Endodermal cell (in vitro differentiated cells): ENCODE measurements at regions not wholly inside any gene's neighbourhood (a gene's known extent, or its start where the extent isn't known, plus 50 kb on each side); places are given as distances from the start of the nearest gene placed in this dataset.
A peak's percentile ranks its signal among the peaks of the same experiment; 100 is the strongest.

Experiments used
- DNase-seq: peaks from one replicate; pipeline ENCODE4 v3.0.0-alpha.2; 2017
- H3K27ac ChIP-seq: 2 replicates; pipeline ENCODE4 v1.5.1; 2013; ENCODE audit warnings: mild to moderate bottlenecking, low read depth, low read length, moderate library complexity
- H3K27me3 ChIP-seq: 2 replicates; pipeline ENCODE4 v1.6.1; 2013; ENCODE audit warnings: mild to moderate bottlenecking, low read length, moderate library complexity; ENCODE audit not compliant: insufficient read depth, control insufficient read depth, poor library complexity, severe bottlenecking
- H3K36me3 ChIP-seq: 2 replicates; pipeline ENCODE4 v1.7.0; 2013; ENCODE audit warnings: mild to moderate bottlenecking, low read length, moderate library complexity; ENCODE audit not compliant: control insufficient read depth, insufficient read depth
- H3K4me1 ChIP-seq: one replicate; pipeline ENCODE4 v1.7.0; 2013; ENCODE audit warnings: low read length; ENCODE audit not compliant: control insufficient read depth, insufficient read depth
- H3K4me3 ChIP-seq: 2 replicates; pipeline ENCODE4 v1.5.1; 2013; ENCODE audit warnings: mild to moderate bottlenecking, low read length, moderate library complexity
- H3K9ac ChIP-seq: 2 replicates; pipeline ENCODE4 v1.6.1; 2013; ENCODE audit warnings: mild to moderate bottlenecking, low read length, moderate library complexity; ENCODE audit not compliant: poor library complexity, severe bottlenecking; ENCODE audit errors: extremely low read depth
- H3K9me3 ChIP-seq: 2 replicates; pipeline ENCODE4 v1.6.1; 2013; ENCODE audit warnings: mild to moderate bottlenecking, low read length, moderate library complexity; ENCODE audit not compliant: control insufficient read depth
- H3K27ac Mint-ChIP-seq: 2 replicates; pipeline ENCODE4 v1.8.0; 2020; ENCODE audit warnings: mixed read lengths
- H3K27me3 Mint-ChIP-seq: 2 replicates; pipeline ENCODE4 v1.8.0; 2021; ENCODE audit warnings: mild to moderate bottlenecking, mixed read lengths; ENCODE audit not compliant: insufficient read depth
- H3K36me3 Mint-ChIP-seq: 2 replicates; pipeline ENCODE4 v1.8.0; 2020; ENCODE audit warnings: low read depth, mixed read lengths
- H3K4me1 Mint-ChIP-seq: 2 replicates; pipeline ENCODE4 v1.8.0; 2020; ENCODE audit warnings: mixed read lengths
- H3K4me3 Mint-ChIP-seq: 2 replicates; pipeline ENCODE4 v1.8.0; 2020; ENCODE audit warnings: mild to moderate bottlenecking, moderate library complexity, mixed read lengths
- H3K9me3 Mint-ChIP-seq: 2 replicates; pipeline ENCODE4 v1.8.0; 2020; ENCODE audit warnings: mild to moderate bottlenecking, mixed read lengths
- CTCF ChIP-seq: fragments of 200-600 bp; sonication (generic); conservative IDR thresholded peaks from 2 replicates; pipeline ENCODE4 v1.5.0; 2021; ENCODE audit warnings: antibody characterized with exemption, mild to moderate bottlenecking
- WGBS, 2 experiments: methylation state at CpG; one replicate each; pipeline versions ENCODE4 v1.1.5 to v1.1.7; 2013; ENCODE audit warnings: missing lambda C conversion rate in 2 of 2, mixed read lengths in 1 of 2; ENCODE audit not compliant: insufficient coverage in 1 of 2, insufficient read length in 1 of 2; 5-methylcytosine and 5-hydroxymethylcytosine counted together

- Mint-ChIP-seq H3K27me3 (no peaks in the 10 kb centered on the region), H3K4me3 (no peak overlapping the region), H3K27ac (no peak overlapping the region), H3K36me3 (no peaks in the 10 kb centered on the region), H3K9me3 (no peaks in the 10 kb centered on the region), H3K4me1 (peaks cover 5% of the 10 kb centered on the region)
- H3K4me3 ChIP-seq: peak overlapping the region; percentile 33
- H3K9ac ChIP-seq: no peak overlapping the region
- H3K27me3 ChIP-seq: no peaks in the 10 kb centered on the region
- H3K36me3 ChIP-seq: no peaks in the 10 kb centered on the region
- peaks cover 4% of the 10 kb centered on the region for H3K4me1 ChIP-seq
- WGBS, 2 experiments: 78 to 93% methylated on average over 2 to 4 of the region's 4 CpGs
- no peak for TF ChIP-seq CTCF
- no peak for DNase-seq
- no peaks in the 10 kb centered on the region for H3K9me3 ChIP-seq
- no peak overlapping the region for H3K27ac ChIP-seq
These were observed 675.5 kb downstream of the HTR1A start for GRCh38 chr5:63286724-63287123.

- DNase-seq: no peak
- no peaks in the 10 kb centered on the region for H3K4me1 ChIP-seq
- Mint-ChIP-seq H3K4me1 (peaks cover 25% of the 10 kb centered on the region), H3K27me3 (peaks cover 27% of the 10 kb centered on the region), H3K9me3 (no peaks in the 10 kb centered on the region), H3K36me3 (no peaks in the 10 kb centered on the region), H3K27ac (no peak overlapping the region), H3K4me3 (no peak overlapping the region)
- H3K27me3 ChIP-seq: peaks cover 14% of the 10 kb centered on the region
- peaks cover 11% of the 10 kb centered on the region for H3K9me3 ChIP-seq
- H3K27ac ChIP-seq: no peak overlapping the region
- TF ChIP-seq CTCF: no peak
- no peak overlapping the region for H3K9ac ChIP-seq
- no peak overlapping the region for H3K4me3 ChIP-seq
- H3K36me3 ChIP-seq: no peaks in the 10 kb centered on the region
- WGBS, 2 experiments: 94 to 96% methylated on average over 2 of the region's 2 CpGs
These were observed 684.8 kb downstream of the LRRC70 start for GRCh38 chr5:63263411-63263810.

- Histone ChIP-seq H3K9ac (no peak overlapping the region), H3K4me3 (no peak overlapping the region), H3K27ac (no peak overlapping the region), H3K9me3 (peaks cover 11% of the 10 kb centered on the region), H3K36me3 (no peaks in the 10 kb centered on the region), H3K27me3 (peaks cover 14% of the 10 kb centered on the region), H3K4me1 (no peaks in the 10 kb centered on the region)
- Mint-ChIP-seq H3K27me3 (peaks cover 18% of the 10 kb centered on the region), H3K36me3 (no peaks in the 10 kb centered on the region), H3K9me3 (no peaks in the 10 kb centered on the region), H3K4me3 (no peak overlapping the region), H3K4me1 (peaks cover 18% of the 10 kb centered on the region), H3K27ac (no peak overlapping the region)
- 62 to 80% methylated on average over 1 to 3 of the region's 4 CpGs for WGBS, 2 experiments
- no peak for DNase-seq
- TF ChIP-seq CTCF: no peak
These were observed 683.8 kb downstream of the LRRC70 start for GRCh38 chr5:63262185-63262981.
